NT2/D1 (cell line): ENCODE measurements at regions not wholly inside any gene's neighbourhood (a gene's known extent, or its start where the extent isn't known, plus 50 kb on each side); places are given as distances from the start of the nearest gene placed in this dataset.

Source experiments
- DNase-seq: peaks from one replicate; pipeline ENCODE4 v3.0.0-alpha.2; 2011; ENCODE audit warnings: low read depth, low spot score
- H3K27me3 ChIP-seq: 2 replicates; pipeline ENCODE4 v1.6.0; 2011; ENCODE audit warnings: mild to moderate bottlenecking; ENCODE audit not compliant: insufficient read length, insufficient read depth
- H3K36me3 ChIP-seq: 2 replicates; pipeline ENCODE4 v1.6.1; 2011; ENCODE audit warnings: mild to moderate bottlenecking, low read length, mixed read lengths; ENCODE audit not compliant: insufficient read depth, insufficient read length
- H3K4me1 ChIP-seq: 2 replicates; pipeline ENCODE4 v1.5.1; 2011; ENCODE audit not compliant: insufficient read depth, insufficient read length
- H3K4me3 ChIP-seq: 2 replicates; pipeline ENCODE4 v1.5.1; 2011; ENCODE audit warnings: low read depth; ENCODE audit not compliant: insufficient read length
- H3K9ac ChIP-seq: 2 replicates; pipeline ENCODE4 v1.6.0; 2011; ENCODE audit warnings: low read depth; ENCODE audit not compliant: insufficient read length
- H3K9me3 ChIP-seq: 2 replicates; pipeline ENCODE4 v1.5.1; 2011; ENCODE audit warnings: mild to moderate bottlenecking, low read length; ENCODE audit not compliant: insufficient read depth
- SUZ12 ChIP-seq: IDR thresholded peaks from 2 replicates; pipeline ENCODE4 v1.6.1; 2011; ENCODE audit not compliant: insufficient read length, insufficient read depth; ENCODE audit errors: extremely low read depth
- YY1 ChIP-seq: IDR thresholded peaks from 2 replicates; pipeline ENCODE4 v1.6.1; 2011; ENCODE audit not compliant: insufficient read length, insufficient read depth
- ZNF274 ChIP-seq: IDR thresholded peaks from 2 replicates; pipeline ENCODE4 v1.6.1; 2011; ENCODE audit warnings: mild to moderate bottlenecking, low read depth, low read length

GRCh38 chr9:86764221-86764624 is 183.1 kb downstream of the GAS1 start:
- no peaks in the 10 kb centered on the region for H3K4me1 ChIP-seq
- TF ChIP-seq YY1, result no peak
- TF ChIP-seq SUZ12, result no peak
- no peak for TF ChIP-seq ZNF274
- no peak for DNase-seq

GRCh38 chr9:86763791-86764190 is 183.5 kb downstream of the GAS1 start:
- no peak overlapping the region for H3K9ac ChIP-seq
- TF ChIP-seq YY1 (no peak), ZNF274 (no peak)
- DNase-seq, result no peak

More at GRCh38 chr9:86764221-86764624, 183.1 kb downstream of the GAS1 start:
- Histone ChIP-seq H3K36me3 (no peaks in the 10 kb centered on the region), H3K27me3 (no peaks in the 10 kb centered on the region), H3K9ac (no peak overlapping the region), H3K9me3 (peaks cover 9% of the 10 kb centered on the region; the same call in 1 of the 2 replicates), H3K4me3 (no peak overlapping the region)

GRCh38 chr9:86757382-86757720 is 190.0 kb downstream of the GAS1 start:
- no peak for TF ChIP-seq ZNF274
- no peak for TF ChIP-seq YY1
- TF ChIP-seq SUZ12, result no peak
- H3K36me3 ChIP-seq, result no peaks in the 10 kb centered on the region
- no peaks in the 10 kb centered on the region for H3K27me3 ChIP-seq
- no peaks in the 10 kb centered on the region for H3K9me3 ChIP-seq
- no peak for DNase-seq
- H3K9ac ChIP-seq, result no peak overlapping the region
- no peak overlapping the region for H3K4me3 ChIP-seq
- no peaks in the 10 kb centered on the region for H3K4me1 ChIP-seq

More at GRCh38 chr9:86763791-86764190, 183.5 kb downstream of the GAS1 start:
- no peaks in the 10 kb centered on the region for H3K4me1 ChIP-seq
- peaks cover 4% of the 10 kb centered on the region; the same call in 1 of the 2 replicates for H3K9me3 ChIP-seq
- no peak overlapping the region for H3K4me3 ChIP-seq
- H3K36me3 ChIP-seq, result no peaks in the 10 kb centered on the region
- no peaks in the 10 kb centered on the region for H3K27me3 ChIP-seq

GRCh38 chr9:86756576-86757381 is 190.5 kb downstream of the GAS1 start:
- Histone ChIP-seq H3K36me3 (no peaks in the 10 kb centered on the region), H3K27me3 (no peaks in the 10 kb centered on the region), H3K9me3 (no peaks in the 10 kb centered on the region), H3K4me3 (no peak overlapping the region), H3K4me1 (no peaks in the 10 kb centered on the region), H3K9ac (no peak overlapping the region)
- TF ChIP-seq YY1 (no peak), SUZ12 (no peak), ZNF274 (no peak)
- no peak for DNase-seq

GRCh38 chr9:86755561-86755941 is 191.8 kb downstream of the GAS1 start:
- H3K4me3 ChIP-seq, result no peak overlapping the region
- TF ChIP-seq ZNF274 (no peak), YY1 (no peak), SUZ12 (no peak)
- DNase-seq, result no peak
- H3K36me3 ChIP-seq, result no peaks in the 10 kb centered on the region
- H3K27me3 ChIP-seq, result no peaks in the 10 kb centered on the region
- no peak overlapping the region for H3K9ac ChIP-seq
- H3K4me1 ChIP-seq, result no peaks in the 10 kb centered on the region
- no peaks in the 10 kb centered on the region for H3K9me3 ChIP-seq

GRCh38 chr9:86754581-86755560 is 192.4 kb downstream of the GAS1 start:
- DNase-seq, result no peak
- Histone ChIP-seq H3K4me1 (no peaks in the 10 kb centered on the region), H3K4me3 (no peak overlapping the region), H3K9ac (no peak overlapping the region), H3K9me3 (no peaks in the 10 kb centered on the region), H3K36me3 (no peaks in the 10 kb centered on the region), H3K27me3 (no peaks in the 10 kb centered on the region)
- no peak for TF ChIP-seq YY1
- TF ChIP-seq ZNF274, result no peak
- TF ChIP-seq SUZ12, result no peak

- no peak overlapping the region for H3K9ac ChIP-seq
- no peaks in the 10 kb centered on the region for H3K9me3 ChIP-seq
- TF ChIP-seq YY1 (no peak), SUZ12 (no peak), ZNF274 (no peak)
- no peak for DNase-seq
- H3K36me3 ChIP-seq, result no peaks in the 10 kb centered on the region
- H3K4me1 ChIP-seq, result no peaks in the 10 kb centered on the region
- H3K27me3 ChIP-seq, result no peaks in the 10 kb centered on the region
- H3K4me3 ChIP-seq, result no peak overlapping the region
Measured at GRCh38 chr9:86753836-86754235, 193.5 kb downstream of the GAS1 start.
